ENCODE measurements at regions not wholly inside any gene's neighbourhood (a gene's known extent, or its start where the extent isn't known, plus 50 kb on each side); places are given as distances from the start of the nearest gene placed in this dataset.

- Mint-ChIP-seq H3K36me3 (ENCODE audit: low read depth) (peaks cover 10% of the 10 kb centered on the region), H3K27ac (no peak overlapping the region), H3K4me1 (peaks cover 32% of the 10 kb centered on the region), H3K4me3 (no peak overlapping the region), H3K9me3 (peaks cover 27% of the 10 kb centered on the region), H3K27me3 (ENCODE audit: low read depth, poor library complexity) (peaks cover 3% of the 10 kb centered on the region)
- DNase-seq = no peak
- TF ChIP-seq CTCF (IDR thresholded peaks at IDR 0.05) = no peak
Observed at GRCh38 chr5:53827211-53827651, 266.8 kb downstream of the NDUFS4 start.

DNA sequence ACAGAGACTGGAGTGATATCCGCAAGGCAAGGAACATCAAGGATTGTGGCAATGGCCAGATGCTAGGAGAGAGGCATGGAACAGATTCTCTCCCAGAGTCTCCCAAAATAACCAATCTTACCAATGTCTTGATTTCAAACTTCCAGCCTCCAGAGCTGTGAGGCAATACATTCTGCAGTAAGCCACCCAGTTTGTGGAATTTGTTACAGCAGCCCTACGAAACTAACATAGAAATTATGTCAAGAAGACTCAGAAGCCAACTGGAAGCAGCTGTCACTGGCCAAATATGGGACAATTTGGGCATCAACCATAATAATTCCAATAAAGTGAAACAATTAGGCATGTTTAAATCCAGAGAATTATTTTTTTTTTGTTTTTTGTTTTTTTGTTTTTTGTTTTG is 271.1 kb downstream of the NDUFS4 start:
- no peak for TF ChIP-seq CTCF (IDR thresholded peaks at IDR 0.05)
- Mint-ChIP-seq H3K9me3 (peaks cover 39% of the 10 kb centered on the region), H3K27ac (no peak overlapping the region), H3K36me3 (ENCODE audit: low read depth) (peaks cover 10% of the 10 kb centered on the region), H3K4me3 (no peak overlapping the region), H3K4me1 (peaks cover 11% of the 10 kb centered on the region), H3K27me3 (ENCODE audit: low read depth, poor library complexity) (peaks cover 3% of the 10 kb centered on the region)
- no peak for DNase-seq
